H9 (cell line): ENCODE measurements at regions not wholly inside any gene's neighbourhood (a gene's known extent, or its start where the extent isn't known, plus 50 kb on each side); places are given as distances from the start of the nearest gene placed in this dataset.

Experiments used
- DNase-seq: peaks from one replicate; pipeline ENCODE4 v3.0.0-alpha.2; 2017
- H2AFZ ChIP-seq: one replicate; pipeline ENCODE4 v1.6.1; 2013; ENCODE audit warnings: mild to moderate bottlenecking, low read length, control low read depth, moderate library complexity
- H2AK5ac ChIP-seq: 2 replicates; pipeline ENCODE4 v1.6.1; 2013; ENCODE audit warnings: low read length, control low read depth, mixed read lengths; ENCODE audit not compliant: insufficient read length
- H2BK120ac ChIP-seq: one replicate; pipeline ENCODE4 v1.6.1; 2013; ENCODE audit warnings: low read depth, mild to moderate bottlenecking, low read length, control low read depth, inconsistent platforms; ENCODE audit not compliant: poor library complexity, severe bottlenecking
- H2BK12ac ChIP-seq: 2 replicates; pipeline ENCODE4 v1.6.1; 2013; ENCODE audit warnings: low read length, control low read depth, mixed read lengths, low read depth; ENCODE audit not compliant: insufficient read length
- H2BK15ac ChIP-seq: 2 replicates; pipeline ENCODE4 v1.6.1; 2013; ENCODE audit warnings: low read depth, low read length, control low read depth
- H2BK20ac ChIP-seq: one replicate; pipeline ENCODE4 v1.6.1; 2013; ENCODE audit warnings: low read depth, mild to moderate bottlenecking, low read length, control low read depth, inconsistent platforms; ENCODE audit not compliant: poor library complexity, severe bottlenecking
- H2BK5ac ChIP-seq: 2 replicates; pipeline ENCODE4 v1.6.1; 2013; ENCODE audit warnings: low read length, control low read depth, mixed read lengths; ENCODE audit not compliant: insufficient read length
- H3K14ac ChIP-seq: 2 replicates; pipeline ENCODE4 v1.6.1; 2013; ENCODE audit warnings: low read length, control low read depth; ENCODE audit not compliant: insufficient read depth
- H3K18ac ChIP-seq: 2 replicates; pipeline ENCODE4 v1.6.1; 2013; ENCODE audit warnings: low read depth, mild to moderate bottlenecking, mixed read lengths, low read length, control low read depth; ENCODE audit not compliant: insufficient read length
- H3K23ac ChIP-seq: 2 replicates; pipeline ENCODE4 v1.6.1; 2013; ENCODE audit warnings: low read length, control low read depth, mixed read lengths, low read depth; ENCODE audit not compliant: insufficient read length
- H3K23me2 ChIP-seq: 2 replicates; pipeline ENCODE4 v1.6.1; 2013; ENCODE audit warnings: low read depth, mild to moderate bottlenecking, mixed read lengths, low read length, control low read depth; ENCODE audit not compliant: insufficient read length, poor library complexity, severe bottlenecking
- H3K27ac ChIP-seq: 2 replicates; pipeline ENCODE4 v1.5.1; 2013; ENCODE audit warnings: low read length, control low read depth, mixed read lengths, low read depth; ENCODE audit not compliant: insufficient read length
- H3K27me3 ChIP-seq: 2 replicates; pipeline ENCODE4 v1.6.1; 2013; ENCODE audit warnings: low read length, control low read depth, inconsistent platforms; ENCODE audit not compliant: insufficient read depth
- H3K4ac ChIP-seq: 2 replicates; pipeline ENCODE4 v1.6.1; 2013; ENCODE audit warnings: low read depth, mild to moderate bottlenecking, control low read depth, inconsistent platforms, low read length, moderate library complexity
- H3K4me1 ChIP-seq: 2 replicates; pipeline ENCODE4 v1.6.1; 2013; ENCODE audit warnings: low read length, control low read depth, inconsistent platforms; ENCODE audit not compliant: insufficient read depth
- H3K4me2 ChIP-seq: 2 replicates; pipeline ENCODE4 v1.6.1; 2013; ENCODE audit warnings: low read length, control low read depth, mixed read lengths; ENCODE audit not compliant: insufficient read length, insufficient read depth
- H3K56ac ChIP-seq: 2 replicates; pipeline ENCODE4 v1.6.1; 2013; ENCODE audit warnings: low read depth, mild to moderate bottlenecking, mixed read lengths, low read length, control low read depth; ENCODE audit not compliant: insufficient read length
- H3K79me1 ChIP-seq: 2 replicates; pipeline ENCODE4 v1.6.1; 2013; ENCODE audit warnings: low read depth, mild to moderate bottlenecking, moderate library complexity, low read length, control low read depth, inconsistent platforms; ENCODE audit not compliant: insufficient read depth, poor library complexity, severe bottlenecking
- H3K79me2 ChIP-seq: 2 replicates; pipeline ENCODE4 v1.6.1; 2013; ENCODE audit warnings: low read length, control low read depth, inconsistent platforms; ENCODE audit not compliant: insufficient read depth
- H3K9ac ChIP-seq: 2 replicates; pipeline ENCODE4 v1.6.1; 2013; ENCODE audit warnings: low read length, control low read depth, mixed read lengths; ENCODE audit not compliant: insufficient read length; ENCODE audit errors: extremely low read depth
- H3K9me3 ChIP-seq: one replicate; pipeline ENCODE4 v1.6.1; 2013; ENCODE audit warnings: low read depth, low read length, inconsistent platforms; ENCODE audit not compliant: control insufficient read depth
- H3T11ph ChIP-seq: one replicate; pipeline ENCODE4 v1.6.1; 2013; ENCODE audit warnings: mild to moderate bottlenecking, low read length, control low read depth, inconsistent platforms
- H4K20me1 ChIP-seq: one replicate; pipeline ENCODE4 v1.6.1; 2013; ENCODE audit not compliant: control insufficient read depth, insufficient read length, insufficient read depth
- H4K5ac ChIP-seq: 2 replicates; pipeline ENCODE4 v1.6.1; 2013; ENCODE audit warnings: low read depth, mild to moderate bottlenecking, mixed read lengths, low read length, control low read depth; ENCODE audit not compliant: insufficient read length
- H4K8ac ChIP-seq: replicated peaks from 2 replicates; pipeline ENCODE4 v1.6.1; 2013; ENCODE audit warnings: low read length, control low read depth, mixed read lengths, low read depth; ENCODE audit not compliant: insufficient read length
- H4K91ac ChIP-seq: 2 replicates; pipeline ENCODE4 v1.6.1; 2013; ENCODE audit warnings: low read depth, mild to moderate bottlenecking, moderate library complexity, mixed read lengths, low read length, control low read depth; ENCODE audit not compliant: insufficient read length
- H3K27ac Mint-ChIP-seq, 3 experiments: 2 replicates in 2 of 3; 3 replicates in 1 of 3; pipeline ENCODE4 v1.8.0; 2020 to 2021; ENCODE audit warnings: mixed read lengths in 3 of 3, mild to moderate bottlenecking in 1 of 3, moderate library complexity in 1 of 3
- H3K27me3 Mint-ChIP-seq: 2 replicates; pipeline ENCODE4 v1.8.0; 2021; ENCODE audit warnings: low read depth, mild to moderate bottlenecking, moderate library complexity, mixed read lengths
- H3K36me3 Mint-ChIP-seq, 3 experiments: 2 replicates in 2 of 3; 3 replicates in 1 of 3; pipeline ENCODE4 v1.8.0; 2020 to 2021; ENCODE audit warnings: low read depth in 3 of 3, mixed read lengths in 3 of 3; ENCODE audit not compliant: insufficient read depth in 1 of 3
- H3K4me1 Mint-ChIP-seq, 2 experiments: 2 replicates each; pipeline ENCODE4 v1.8.0; 2020; ENCODE audit warnings: mixed read lengths in 2 of 2
- H3K4me3 Mint-ChIP-seq, 2 experiments: 2 replicates in 1 of 2; 3 replicates in 1 of 2; pipeline ENCODE4 v1.8.0; 2020 to 2021; ENCODE audit warnings: mild to moderate bottlenecking in 2 of 2, mixed read lengths in 2 of 2, moderate library complexity in 1 of 2
- H3K9me3 Mint-ChIP-seq, 2 experiments: 2 replicates in 1 of 2; 3 replicates in 1 of 2; pipeline ENCODE4 v1.8.0; 2020; ENCODE audit warnings: mild to moderate bottlenecking in 2 of 2, mixed read lengths in 2 of 2, moderate library complexity in 1 of 2
- WGBS: extraction: QIAGEN DNeasy Blood & Tissue Kit; methylation state at CpG from one replicate; pipeline ENCODE4 v1.1.7; 2013; ENCODE audit warnings: missing lambda C conversion rate, low lambda C conversion rate, mixed read lengths; ENCODE audit not compliant: insufficient read length; ENCODE audit errors: extremely low coverage; 5-methylcytosine and 5-hydroxymethylcytosine counted together
- TF ChIP-seq, protein P1 (sequence below): fragments of 200-600 bp; sonication (generic); conservative IDR thresholded peaks from 3 replicates; pipeline ENCODE4 v1.8.0; 2021; ENCODE audit warnings: antibody characterized with exemption, mild to moderate bottlenecking

DNA sequence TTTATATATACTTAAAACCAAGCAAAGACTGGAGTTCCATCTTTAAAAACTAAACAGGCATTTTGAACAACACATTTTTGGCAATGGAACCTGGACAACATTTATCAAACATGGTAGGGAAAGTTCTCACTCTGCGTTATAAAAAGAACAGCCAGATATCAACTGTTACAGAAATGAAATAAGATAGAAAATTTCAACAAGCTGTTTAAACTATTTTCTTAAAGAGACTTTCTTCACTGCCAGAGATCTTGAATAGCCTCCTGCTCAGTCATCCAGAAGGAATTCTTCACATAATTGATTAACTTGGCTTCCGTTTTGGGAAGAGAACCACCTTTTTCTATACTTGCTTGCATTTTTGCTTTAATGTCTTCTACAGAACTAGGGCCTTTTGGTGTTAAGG is 166.0 kb upstream of the PIK3C3 start:
- Histone ChIP-seq H3K14ac (no peak overlapping the region), H3T11ph (no peak overlapping the region), H4K91ac (no peak overlapping the region), H3K4ac (no peak overlapping the region), H2BK20ac (no peak overlapping the region), H3K4me2 (no peak overlapping the region), H4K5ac (no peak overlapping the region), H3K79me2 (no peaks in the 10 kb centered on the region), H3K79me1 (no peaks in the 10 kb centered on the region), H3K23me2 (no peaks in the 10 kb centered on the region), H2BK5ac (no peak overlapping the region), H4K20me1 (no peaks in the 10 kb centered on the region), H4K8ac (no peak overlapping the region), H3K23ac (no peak overlapping the region), H2BK12ac (no peak overlapping the region), H3K56ac (no peak overlapping the region), H2BK15ac (no peak overlapping the region), H3K27ac (no peak overlapping the region), H3K27me3 (no peaks in the 10 kb centered on the region), H3K4me1 (no peaks in the 10 kb centered on the region), H3K18ac (no peak overlapping the region), H2AFZ (no peak overlapping the region), H3K9ac (no peak overlapping the region), H2BK120ac (no peak overlapping the region), H3K9me3 (no peaks in the 10 kb centered on the region), H2AK5ac (no peak overlapping the region)
- TF ChIP-seq, protein P1, sequence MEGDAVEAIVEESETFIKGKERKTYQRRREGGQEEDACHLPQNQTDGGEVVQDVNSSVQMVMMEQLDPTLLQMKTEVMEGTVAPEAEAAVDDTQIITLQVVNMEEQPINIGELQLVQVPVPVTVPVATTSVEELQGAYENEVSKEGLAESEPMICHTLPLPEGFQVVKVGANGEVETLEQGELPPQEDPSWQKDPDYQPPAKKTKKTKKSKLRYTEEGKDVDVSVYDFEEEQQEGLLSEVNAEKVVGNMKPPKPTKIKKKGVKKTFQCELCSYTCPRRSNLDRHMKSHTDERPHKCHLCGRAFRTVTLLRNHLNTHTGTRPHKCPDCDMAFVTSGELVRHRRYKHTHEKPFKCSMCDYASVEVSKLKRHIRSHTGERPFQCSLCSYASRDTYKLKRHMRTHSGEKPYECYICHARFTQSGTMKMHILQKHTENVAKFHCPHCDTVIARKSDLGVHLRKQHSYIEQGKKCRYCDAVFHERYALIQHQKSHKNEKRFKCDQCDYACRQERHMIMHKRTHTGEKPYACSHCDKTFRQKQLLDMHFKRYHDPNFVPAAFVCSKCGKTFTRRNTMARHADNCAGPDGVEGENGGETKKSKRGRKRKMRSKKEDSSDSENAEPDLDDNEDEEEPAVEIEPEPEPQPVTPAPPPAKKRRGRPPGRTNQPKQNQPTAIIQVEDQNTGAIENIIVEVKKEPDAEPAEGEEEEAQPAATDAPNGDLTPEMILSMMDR, result no peak
- Mint-ChIP-seq H3K27me3 (no peaks in the 10 kb centered on the region; the same call in 1 of the 2 replicates), H3K27ac (no peak overlapping the region), H3K36me3 (no peaks in the 10 kb centered on the region; a peak in 1 of 7 replicates), H3K4me3 (no peak overlapping the region), H3K9me3 (no peaks in the 10 kb centered on the region), H3K4me1 (no peaks in the 10 kb centered on the region)
- no peak for DNase-seq
- no CpG with 5 or more reads among the region's 2 CpGs for WGBS
